Activated naive CD4-positive, alpha-beta T cell treated with anti-CD3 and anti-CD28 coated beads, Interleukin-2, amount 50 U/mL, for 24 hours (primary cell): ENCODE measurements at regions not wholly inside any gene's neighbourhood (a gene's known extent, or its start where the extent isn't known, plus 50 kb on each side); places are given as distances from the start of the nearest gene placed in this dataset.
"Not testable (repeated sequence)": the region's sequence is repeated elsewhere in the genome, so short reads cannot be mapped to it uniquely, and the experiment has no call there.

ENCODE experiments used
- H3K27ac Mint-ChIP-seq: one replicate; pipeline ENCODE4 v1.8.0; 2021; ENCODE audit warnings: mild to moderate bottlenecking, mixed read lengths
- H3K27me3 Mint-ChIP-seq: one replicate; pipeline ENCODE4 v1.8.0; 2021; ENCODE audit warnings: mixed read lengths
- H3K36me3 Mint-ChIP-seq: one replicate; pipeline ENCODE4 v1.8.0; 2021; ENCODE audit warnings: mixed read lengths
- H3K4me1 Mint-ChIP-seq: one replicate; pipeline ENCODE4 v1.8.0; 2021; ENCODE audit warnings: mixed read lengths
- H3K4me3 Mint-ChIP-seq: one replicate; pipeline ENCODE4 v1.8.0; 2021; ENCODE audit warnings: mild to moderate bottlenecking, mixed read lengths
- H3K9me3 Mint-ChIP-seq: one replicate; pipeline ENCODE4 v1.8.0; 2021; ENCODE audit warnings: mixed read lengths

DNA sequence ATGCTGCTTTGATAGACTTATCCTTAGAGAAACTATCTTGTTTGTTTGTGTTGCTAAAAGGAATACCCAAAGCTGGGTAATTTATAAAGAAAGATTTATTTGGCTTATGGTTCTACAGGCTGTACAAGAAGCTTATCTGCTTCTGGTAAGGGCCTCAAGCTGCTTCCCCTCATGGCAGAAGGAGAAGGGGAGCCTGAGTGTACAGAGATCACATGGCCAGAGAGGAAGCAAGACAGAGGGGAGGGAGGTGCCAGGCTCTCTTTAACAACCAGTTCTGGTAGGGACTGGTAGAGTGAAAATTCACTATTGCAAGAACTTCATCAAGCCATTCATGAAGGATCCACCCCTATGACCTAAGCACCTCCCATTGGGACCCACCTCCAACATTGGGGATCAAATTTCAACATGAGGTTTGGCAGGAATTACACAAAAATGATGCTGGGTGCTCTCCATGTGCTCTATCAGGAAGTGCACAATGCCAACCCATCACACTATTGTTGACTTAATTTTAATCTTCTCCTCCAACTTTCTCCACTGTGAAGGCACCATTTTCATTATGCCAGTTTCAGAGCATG, 115.1 kb upstream of the SHB start:
- Mint-ChIP-seq H3K27ac (no peak overlapping the region), H3K4me1 (no peaks in the 10 kb centered on the region), H3K27me3 (no peaks in the 10 kb centered on the region), H3K36me3 (no peaks in the 10 kb centered on the region), H3K4me3 (no peak overlapping the region), H3K9me3 (no peaks in the 10 kb centered on the region)

DNA sequence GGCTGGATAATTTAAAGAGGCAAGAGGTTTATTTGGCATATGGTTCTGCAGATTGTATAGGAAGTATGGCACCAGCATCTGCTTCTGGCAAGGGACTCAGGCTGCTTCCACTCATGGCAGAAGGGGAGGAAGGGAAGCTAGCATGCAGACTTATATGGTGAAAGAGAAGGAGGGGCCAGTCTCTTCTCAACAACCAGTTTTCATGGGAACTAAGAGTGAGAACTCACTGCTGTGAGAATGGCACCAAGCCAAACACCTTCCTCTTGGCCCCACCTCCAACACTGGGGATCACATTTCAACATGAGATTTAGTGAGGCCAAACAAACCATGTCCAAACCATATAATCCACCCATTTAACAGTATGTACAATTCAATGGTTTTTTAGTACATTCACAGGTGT, 113.3 kb upstream of the SHB start:
- no peaks in the 10 kb centered on the region for H3K27me3 Mint-ChIP-seq
- no peaks in the 10 kb centered on the region for H3K36me3 Mint-ChIP-seq
- H3K4me3 Mint-ChIP-seq, result no peak overlapping the region
- peaks cover 7% of the 10 kb centered on the region for H3K4me1 Mint-ChIP-seq
- H3K9me3 Mint-ChIP-seq, result no peaks in the 10 kb centered on the region
- H3K27ac Mint-ChIP-seq, result no peak overlapping the region

DNA sequence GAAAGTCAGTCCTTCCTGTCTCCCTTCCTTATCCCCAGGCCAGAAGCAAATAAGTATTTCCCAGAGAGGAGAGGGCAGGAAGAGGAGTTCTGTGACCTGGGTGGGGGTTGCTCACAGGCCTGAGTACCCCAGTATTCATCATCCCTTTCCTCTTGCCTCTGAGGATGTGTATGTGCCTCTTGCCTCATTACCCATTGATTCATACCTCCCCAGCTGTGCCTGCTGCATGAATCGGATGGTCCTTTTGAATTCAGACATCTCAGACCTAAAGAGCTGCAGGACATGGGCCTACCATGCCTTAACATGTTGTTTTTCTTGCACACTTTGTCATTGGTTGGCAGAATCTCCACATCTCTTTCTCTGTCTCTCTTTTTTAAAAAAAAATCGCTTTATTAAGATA, 112.8 kb upstream of the SHB start:
- H3K9me3 Mint-ChIP-seq, result no peaks in the 10 kb centered on the region

DNA sequence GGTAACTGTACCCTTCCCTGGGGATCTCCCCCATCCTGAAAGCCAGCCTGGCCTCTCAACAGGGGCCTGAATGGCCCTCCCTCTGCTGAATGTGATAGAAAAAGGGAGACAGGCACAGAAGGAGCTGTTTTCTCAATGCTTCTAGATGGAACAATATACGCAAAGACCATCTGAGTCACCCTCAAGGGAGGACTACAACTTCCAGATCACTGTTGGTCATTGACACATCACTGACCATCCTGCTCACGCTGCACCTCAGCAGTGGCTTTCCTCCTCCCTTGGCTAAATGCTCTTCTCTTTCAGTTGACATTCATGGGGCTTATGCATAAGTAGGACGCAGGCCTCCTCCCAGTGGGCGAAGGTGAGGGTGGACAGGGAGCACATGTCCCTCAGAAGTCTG, 112.2 kb upstream of the SHB start:
- Mint-ChIP-seq H3K27ac (no peak overlapping the region), H3K9me3 (no peaks in the 10 kb centered on the region), H3K4me3 (no peak overlapping the region), H3K27me3 (no peaks in the 10 kb centered on the region), H3K36me3 (no peaks in the 10 kb centered on the region), H3K4me1 (peaks cover 7% of the 10 kb centered on the region)

More for the DNA sequence above, 112.8 kb upstream of the SHB start:
- Mint-ChIP-seq H3K36me3 (no peaks in the 10 kb centered on the region), H3K4me1 (peaks cover 7% of the 10 kb centered on the region), H3K27ac (no peak overlapping the region), H3K27me3 (no peaks in the 10 kb centered on the region), H3K4me3 (no peak overlapping the region)

DNA sequence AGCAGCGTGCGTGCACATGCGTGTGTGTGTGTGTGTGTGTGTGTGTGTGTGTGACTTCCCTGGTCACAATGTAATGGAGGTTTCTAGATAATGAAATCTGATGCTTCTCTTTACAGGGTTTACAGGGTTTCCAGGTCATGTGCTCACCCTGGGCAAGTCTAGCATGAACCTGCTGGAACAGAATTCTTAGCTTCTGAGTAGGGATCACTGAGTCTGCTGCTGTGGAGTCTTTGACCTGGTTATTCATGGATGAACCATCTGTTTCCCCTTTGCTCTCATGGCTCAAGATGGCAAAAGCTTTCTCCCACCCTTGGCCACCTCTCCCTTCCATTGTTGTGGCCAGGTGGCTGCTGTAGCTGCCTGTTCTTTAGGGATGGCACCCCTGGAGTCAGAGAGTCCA, 111.6 kb upstream of the SHB start:
- H3K4me1 Mint-ChIP-seq, result peaks cover 7% of the 10 kb centered on the region
- H3K27ac Mint-ChIP-seq, result no peak overlapping the region
- H3K27me3 Mint-ChIP-seq, result no peaks in the 10 kb centered on the region
- H3K9me3 Mint-ChIP-seq, result no peaks in the 10 kb centered on the region
- H3K36me3 Mint-ChIP-seq, result no peaks in the 10 kb centered on the region
- H3K4me3 Mint-ChIP-seq, result no peak overlapping the region

DNA sequence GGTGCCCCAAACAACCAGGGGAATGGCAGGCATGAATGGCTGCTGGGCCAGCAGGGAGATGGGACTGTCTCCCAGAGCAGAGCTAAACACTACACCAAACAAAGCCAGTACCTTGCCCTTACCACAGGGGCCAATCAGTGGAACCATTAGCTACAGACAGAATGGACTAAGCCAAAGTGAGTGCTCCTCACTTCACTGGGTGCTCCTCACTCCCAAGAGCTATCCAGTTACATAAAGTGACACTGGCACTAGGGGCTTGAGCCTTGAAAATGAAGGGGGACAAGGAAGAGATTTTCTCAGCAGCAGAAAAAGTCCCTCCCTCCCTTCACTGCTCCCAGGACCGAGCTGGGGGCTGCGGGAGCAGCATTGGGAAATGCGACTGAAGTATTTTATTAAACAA, 110.9 kb upstream of the SHB start:
- H3K27ac Mint-ChIP-seq, result no peak overlapping the region
- no peaks in the 10 kb centered on the region for H3K36me3 Mint-ChIP-seq
- H3K4me3 Mint-ChIP-seq, result no peak overlapping the region
- no peaks in the 10 kb centered on the region for H3K27me3 Mint-ChIP-seq
- no peaks in the 10 kb centered on the region for H3K9me3 Mint-ChIP-seq
- peaks cover 7% of the 10 kb centered on the region for H3K4me1 Mint-ChIP-seq

DNA sequence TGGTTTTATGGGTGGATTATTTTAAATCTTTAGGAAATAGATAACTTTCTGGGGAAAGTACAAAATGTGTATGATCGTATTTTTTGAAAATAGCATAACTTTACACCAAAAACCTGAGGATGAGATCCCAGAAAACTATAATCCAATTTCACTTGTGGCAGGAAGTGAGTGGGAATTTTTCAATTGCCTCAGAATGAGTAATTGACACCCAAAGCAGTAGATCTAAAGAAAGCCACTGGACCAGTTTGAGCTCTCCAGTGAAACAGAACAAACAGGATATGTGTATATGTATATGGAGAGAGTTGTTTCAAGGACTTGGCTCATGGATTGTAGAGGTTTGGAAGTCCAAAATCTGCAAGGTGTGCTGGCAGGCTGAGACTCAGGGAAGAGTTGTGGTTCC, 109.2 kb upstream of the SHB start:
- H3K4me3 Mint-ChIP-seq, result no peak overlapping the region
- peaks cover under 1% of the 10 kb centered on the region for H3K27me3 Mint-ChIP-seq
- no peaks in the 10 kb centered on the region for H3K9me3 Mint-ChIP-seq
- H3K4me1 Mint-ChIP-seq, result peaks cover 7% of the 10 kb centered on the region
- no peak overlapping the region for H3K27ac Mint-ChIP-seq
- no peaks in the 10 kb centered on the region for H3K36me3 Mint-ChIP-seq

DNA sequence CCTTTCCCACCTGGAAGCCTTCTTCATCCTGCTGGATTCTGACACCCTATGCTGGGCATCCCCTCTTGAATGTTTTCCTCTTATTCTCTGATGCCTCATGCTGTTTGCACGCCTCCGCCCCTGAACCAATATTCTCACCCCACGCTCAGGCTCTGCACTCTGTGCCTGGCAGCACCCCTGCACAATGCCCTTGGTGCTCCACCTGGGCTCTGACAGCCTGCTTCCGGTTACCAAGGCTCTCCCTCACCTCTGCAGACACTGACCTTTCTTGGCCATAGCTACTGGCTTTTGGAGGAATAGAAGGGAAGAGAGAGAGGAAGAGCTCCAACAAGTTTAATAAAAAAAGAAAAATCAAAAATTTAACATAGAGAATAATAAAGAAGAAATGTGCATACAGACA, 108.7 kb upstream of the SHB start:
- H3K9me3 Mint-ChIP-seq, result no peaks in the 10 kb centered on the region
- peaks cover 7% of the 10 kb centered on the region for H3K4me1 Mint-ChIP-seq
- H3K27ac Mint-ChIP-seq, result no peak overlapping the region
- peaks cover 1% of the 10 kb centered on the region for H3K27me3 Mint-ChIP-seq
- H3K36me3 Mint-ChIP-seq, result no peaks in the 10 kb centered on the region
- H3K4me3 Mint-ChIP-seq, result no peak overlapping the region

DNA sequence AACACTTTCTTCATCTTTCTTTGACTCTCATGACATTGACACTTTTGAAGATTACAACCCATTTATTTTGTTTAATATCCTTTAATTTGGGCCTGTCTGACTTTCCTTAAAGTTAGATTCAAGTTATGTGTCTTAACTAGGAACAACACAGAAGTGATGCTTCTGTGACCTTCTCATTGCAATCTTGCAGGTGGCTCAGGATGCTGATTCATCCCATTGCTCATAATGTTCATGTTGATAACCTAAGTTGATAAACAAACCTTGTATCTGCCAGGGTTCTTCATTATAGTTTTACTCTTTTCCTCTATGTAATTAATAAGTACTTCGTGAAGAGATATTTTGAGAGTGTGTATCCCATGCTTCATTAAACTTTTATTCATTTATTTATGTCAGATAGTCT, 107.2 kb upstream of the SHB start:
- peaks cover 1% of the 10 kb centered on the region for H3K27me3 Mint-ChIP-seq
- no peak overlapping the region for H3K4me3 Mint-ChIP-seq
- no peaks in the 10 kb centered on the region for H3K36me3 Mint-ChIP-seq
- peaks cover 8% of the 10 kb centered on the region for H3K9me3 Mint-ChIP-seq
- peaks cover 7% of the 10 kb centered on the region for H3K4me1 Mint-ChIP-seq
- H3K27ac Mint-ChIP-seq, result no peak overlapping the region

DNA sequence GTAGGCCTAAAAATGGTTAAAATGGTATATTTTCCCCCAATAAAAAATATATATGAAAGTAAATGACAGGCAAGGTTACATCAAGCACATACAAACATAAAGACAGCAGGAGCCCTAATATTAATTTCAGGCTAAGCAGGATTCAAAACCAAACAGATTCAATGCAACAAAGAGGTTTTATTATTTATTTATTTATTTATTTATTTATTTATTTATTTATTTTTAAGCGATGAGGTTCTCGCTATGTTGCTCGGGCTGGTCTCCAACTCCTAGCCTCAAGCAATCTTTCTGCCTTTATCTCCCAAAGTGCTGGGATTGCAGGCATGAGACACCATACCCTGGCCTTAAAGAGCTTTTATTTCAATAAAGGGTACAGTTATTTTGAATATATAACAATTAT, 106.4 kb upstream of the SHB start:
- H3K27ac Mint-ChIP-seq, result no peak overlapping the region
- H3K4me3 Mint-ChIP-seq, result no peak overlapping the region
- H3K27me3 Mint-ChIP-seq, result peaks cover 1% of the 10 kb centered on the region
- H3K9me3 Mint-ChIP-seq, result peaks cover 10% of the 10 kb centered on the region
- peaks cover 4% of the 10 kb centered on the region for H3K36me3 Mint-ChIP-seq
- H3K4me1 Mint-ChIP-seq, result peaks cover 7% of the 10 kb centered on the region

DNA sequence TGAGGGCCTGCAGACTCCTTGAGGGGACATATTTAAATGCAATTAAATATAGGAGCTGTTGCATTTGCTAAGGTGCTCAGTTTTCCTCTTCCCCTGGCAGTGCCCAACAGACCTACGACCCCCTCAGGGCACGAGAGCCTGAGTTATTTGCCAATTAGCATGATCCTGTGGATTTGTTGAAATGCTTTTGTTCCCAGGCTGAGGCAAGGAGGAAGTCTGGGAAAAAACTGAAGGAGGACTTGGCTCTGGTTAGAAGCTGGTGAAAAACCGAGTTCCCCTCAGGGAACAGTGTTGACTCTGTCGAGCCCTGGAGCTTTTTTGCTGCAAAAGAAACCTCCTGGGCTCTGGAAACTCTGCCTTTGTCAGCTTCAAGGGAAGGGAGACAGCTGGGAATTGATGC, 103.6 kb upstream of the SHB start:
- H3K36me3 Mint-ChIP-seq, result peaks cover 4% of the 10 kb centered on the region
- H3K27ac Mint-ChIP-seq, result no peak overlapping the region
- H3K27me3 Mint-ChIP-seq, result peaks cover 5% of the 10 kb centered on the region
- H3K4me1 Mint-ChIP-seq, result no peaks in the 10 kb centered on the region
- peaks cover 19% of the 10 kb centered on the region for H3K9me3 Mint-ChIP-seq
- no peak overlapping the region for H3K4me3 Mint-ChIP-seq

DNA sequence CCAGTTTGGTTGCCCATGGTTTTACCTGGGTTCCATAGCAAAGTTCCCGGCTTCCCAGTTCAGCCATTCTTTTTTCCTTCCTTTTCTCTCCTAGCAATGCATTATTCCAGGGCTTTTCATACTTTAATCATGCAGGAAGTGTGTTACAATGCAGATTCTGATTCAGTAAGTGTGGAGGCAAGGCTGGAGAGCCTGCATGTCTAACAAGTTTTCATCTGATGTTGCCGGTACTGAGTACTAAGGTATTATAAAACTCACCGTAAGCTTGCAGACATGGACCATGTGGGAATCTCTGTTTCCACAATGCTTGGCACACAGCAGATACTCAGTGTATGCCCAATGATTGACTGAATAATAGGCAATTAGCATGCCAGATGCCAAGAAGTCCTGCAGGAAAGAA, 102.9 kb upstream of the SHB start:
- peaks cover 5% of the 10 kb centered on the region for H3K27me3 Mint-ChIP-seq
- H3K36me3 Mint-ChIP-seq, result peaks cover 4% of the 10 kb centered on the region
- no peaks in the 10 kb centered on the region for H3K4me1 Mint-ChIP-seq
- H3K27ac Mint-ChIP-seq, result no peak overlapping the region
- no peak overlapping the region for H3K4me3 Mint-ChIP-seq
- H3K9me3 Mint-ChIP-seq, result peaks cover 19% of the 10 kb centered on the region

DNA sequence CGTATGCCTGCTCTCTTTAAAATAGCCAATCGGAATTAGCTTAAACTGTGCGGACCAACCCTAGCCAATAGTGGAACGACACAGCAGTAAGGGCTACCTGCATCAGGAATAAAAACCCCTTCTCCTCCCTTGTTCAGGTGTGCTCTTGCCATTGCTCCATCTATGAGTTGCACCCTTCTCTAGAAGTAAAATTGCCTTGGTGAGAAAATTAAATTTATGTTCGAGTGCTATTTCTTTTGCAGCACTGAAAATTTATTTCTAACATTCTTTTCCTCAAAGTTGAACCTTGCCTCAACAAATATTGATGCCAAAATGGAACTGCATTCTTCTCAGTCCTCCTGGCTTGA, 102.5 kb upstream of the SHB start:
- Mint-ChIP-seq H3K27ac (no peak overlapping the region), H3K27me3 (peaks cover 5% of the 10 kb centered on the region), H3K4me1 (no peaks in the 10 kb centered on the region), H3K36me3 (peaks cover 4% of the 10 kb centered on the region), H3K4me3 (no peak overlapping the region), H3K9me3 (peaks cover 19% of the 10 kb centered on the region)

DNA sequence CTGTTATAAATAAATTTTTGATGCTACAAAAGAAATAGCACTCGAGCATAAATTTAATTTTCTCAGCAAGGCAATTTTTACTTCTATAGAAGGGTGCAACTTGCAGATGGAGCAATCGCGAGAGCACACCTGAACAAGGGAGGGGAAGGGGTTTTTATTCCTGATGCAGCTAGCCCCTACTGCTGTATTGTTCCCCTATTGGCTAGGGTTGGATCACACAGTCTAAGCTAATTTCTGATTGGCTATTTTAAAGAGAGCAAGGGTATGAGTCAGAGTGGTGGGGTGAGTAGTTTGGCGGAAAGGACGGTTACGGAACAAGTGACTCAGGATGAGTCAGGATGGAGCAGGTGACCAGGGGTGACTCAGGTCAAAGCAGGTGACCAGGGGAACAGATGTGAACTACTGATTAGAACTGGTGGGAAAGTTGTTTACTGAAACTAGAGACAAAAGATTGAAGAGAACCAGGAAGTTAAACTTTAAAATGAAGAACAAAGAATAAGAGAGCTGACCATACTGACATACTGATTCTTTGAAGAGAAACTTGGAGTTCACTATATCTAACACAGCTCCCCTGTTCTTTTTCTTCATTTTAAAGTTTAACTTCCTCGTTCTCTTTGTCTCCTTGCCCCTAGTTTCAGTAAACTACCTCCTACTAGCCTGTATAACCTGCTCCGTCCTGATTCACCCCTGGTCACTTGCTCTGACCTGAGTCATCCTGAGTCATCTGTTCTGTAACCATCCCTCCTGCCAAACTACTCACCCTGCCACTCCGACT, 101.9 kb upstream of the SHB start:
- not testable (repeated sequence) for H3K4me1 Mint-ChIP-seq, H3K36me3 Mint-ChIP-seq, H3K27me3 Mint-ChIP-seq, H3K4me3 Mint-ChIP-seq
- Mint-ChIP-seq H3K27ac (peak overlapping the region; percentile 43), H3K9me3 (peaks cover 19% of the 10 kb centered on the region)

DNA sequence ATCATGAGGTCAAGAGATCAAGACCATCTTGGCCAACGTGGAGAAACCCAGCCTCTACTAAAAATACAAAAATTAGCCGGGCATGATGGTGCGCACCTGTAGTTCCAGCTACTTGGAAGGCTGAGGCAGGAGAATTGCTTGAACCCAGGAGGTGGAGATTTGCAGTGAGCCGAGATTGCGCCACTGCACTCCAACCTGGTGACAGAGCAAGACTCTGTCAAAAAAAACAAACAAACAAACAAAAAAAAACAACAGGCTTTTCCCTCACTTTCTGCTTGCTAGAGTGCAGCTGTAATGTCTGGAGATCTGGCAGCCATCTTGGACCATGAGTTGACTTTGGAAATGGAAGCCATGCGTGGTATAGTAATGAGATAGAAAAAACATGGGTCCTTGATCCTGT, 101.1 kb upstream of the SHB start:
- not testable (repeated sequence) for H3K27ac Mint-ChIP-seq
- H3K9me3 Mint-ChIP-seq, result peaks cover 19% of the 10 kb centered on the region

DNA sequence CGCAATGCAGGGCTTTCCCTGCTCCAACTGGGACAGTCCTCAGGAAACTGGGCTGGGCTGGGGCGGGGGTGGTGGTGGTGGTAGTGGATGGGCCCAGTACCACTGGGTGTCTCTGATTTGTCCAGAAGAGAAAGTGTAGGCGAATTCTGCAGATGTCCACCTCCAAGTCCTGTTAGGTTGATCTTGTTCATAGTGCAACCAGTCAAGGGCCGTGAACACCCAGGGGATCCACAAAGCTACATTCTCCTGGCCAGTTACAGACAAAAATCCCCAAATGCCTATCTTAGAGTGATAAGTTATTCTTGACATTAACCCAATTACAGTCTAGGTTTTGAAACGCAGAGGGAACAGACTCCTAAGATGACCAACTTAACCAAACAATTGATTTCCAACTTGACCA, 97.5 kb upstream of the SHB start:
- H3K36me3 Mint-ChIP-seq, result peaks cover 4% of the 10 kb centered on the region
- H3K9me3 Mint-ChIP-seq, result peaks cover 14% of the 10 kb centered on the region
- no peak overlapping the region for H3K27ac Mint-ChIP-seq
- no peaks in the 10 kb centered on the region for H3K4me1 Mint-ChIP-seq
- H3K27me3 Mint-ChIP-seq, result peaks cover 3% of the 10 kb centered on the region
- no peak overlapping the region for H3K4me3 Mint-ChIP-seq

More for the DNA sequence above, 101.1 kb upstream of the SHB start:
- not testable (repeated sequence) for H3K4me3 Mint-ChIP-seq, H3K27me3 Mint-ChIP-seq, H3K36me3 Mint-ChIP-seq, H3K4me1 Mint-ChIP-seq

DNA sequence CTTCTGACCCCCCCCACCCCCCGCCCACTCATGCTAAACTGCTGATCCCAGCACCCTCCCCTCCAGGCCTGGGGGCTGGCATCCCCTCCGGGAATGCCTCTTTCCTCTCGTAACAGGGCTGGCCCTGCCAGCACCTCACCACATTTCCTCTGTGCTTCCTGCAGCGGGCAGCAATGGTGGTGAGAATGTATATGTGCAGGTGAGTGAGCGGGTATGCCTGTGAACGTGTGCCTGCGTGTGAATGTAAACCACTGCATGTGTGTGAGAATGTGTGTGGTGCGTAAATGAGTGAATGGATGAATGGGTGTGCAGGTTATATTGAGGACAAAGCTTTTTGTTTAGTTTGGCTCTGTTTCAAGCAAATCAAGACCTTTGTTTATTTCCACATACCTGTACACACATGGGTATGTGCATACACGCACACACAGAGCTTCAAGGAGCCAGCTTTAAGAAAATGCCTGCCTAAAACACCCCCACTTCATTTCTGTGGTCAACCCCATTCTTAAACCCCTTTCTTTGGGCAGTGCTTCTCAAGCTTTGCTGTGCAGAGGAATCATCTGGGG, 95.7 kb upstream of the SHB start:
- peaks cover 6% of the 10 kb centered on the region for H3K9me3 Mint-ChIP-seq
- H3K4me3 Mint-ChIP-seq, result no peak overlapping the region
- H3K4me1 Mint-ChIP-seq, result no peaks in the 10 kb centered on the region

More for the DNA sequence above, 95.7 kb upstream of the SHB start:
- Mint-ChIP-seq H3K27ac (no peak overlapping the region), H3K27me3 (peaks cover 3% of the 10 kb centered on the region), H3K36me3 (no peaks in the 10 kb centered on the region)
